ENCODE measurements at regions not wholly inside any gene's neighbourhood (a gene's known extent, or its start where the extent isn't known, plus 50 kb on each side); places are given as distances from the start of the nearest gene placed in this dataset.
A peak's percentile ranks its signal among the peaks of the same experiment; 100 is the strongest.

DNA sequence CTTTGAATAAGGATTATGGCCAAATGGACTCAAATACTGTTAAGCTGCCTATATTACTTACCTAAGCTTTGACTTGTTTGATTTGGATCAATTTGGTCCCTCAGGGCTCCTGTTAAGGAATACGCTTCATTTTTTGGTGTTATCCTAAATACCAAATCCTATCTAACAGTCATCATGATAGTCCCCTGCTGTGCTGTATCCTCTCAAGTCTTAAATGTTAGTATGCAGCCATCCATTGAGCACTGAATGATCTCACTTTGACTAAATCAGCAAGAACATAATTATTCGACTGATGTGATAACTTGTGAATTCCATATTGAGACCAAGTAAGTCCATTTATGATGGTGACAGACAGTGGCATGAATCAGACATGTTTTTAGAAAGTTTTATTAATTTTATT is 53.1 kb upstream of the ATF3 start:
- TF ChIP-seq, protein P1, sequence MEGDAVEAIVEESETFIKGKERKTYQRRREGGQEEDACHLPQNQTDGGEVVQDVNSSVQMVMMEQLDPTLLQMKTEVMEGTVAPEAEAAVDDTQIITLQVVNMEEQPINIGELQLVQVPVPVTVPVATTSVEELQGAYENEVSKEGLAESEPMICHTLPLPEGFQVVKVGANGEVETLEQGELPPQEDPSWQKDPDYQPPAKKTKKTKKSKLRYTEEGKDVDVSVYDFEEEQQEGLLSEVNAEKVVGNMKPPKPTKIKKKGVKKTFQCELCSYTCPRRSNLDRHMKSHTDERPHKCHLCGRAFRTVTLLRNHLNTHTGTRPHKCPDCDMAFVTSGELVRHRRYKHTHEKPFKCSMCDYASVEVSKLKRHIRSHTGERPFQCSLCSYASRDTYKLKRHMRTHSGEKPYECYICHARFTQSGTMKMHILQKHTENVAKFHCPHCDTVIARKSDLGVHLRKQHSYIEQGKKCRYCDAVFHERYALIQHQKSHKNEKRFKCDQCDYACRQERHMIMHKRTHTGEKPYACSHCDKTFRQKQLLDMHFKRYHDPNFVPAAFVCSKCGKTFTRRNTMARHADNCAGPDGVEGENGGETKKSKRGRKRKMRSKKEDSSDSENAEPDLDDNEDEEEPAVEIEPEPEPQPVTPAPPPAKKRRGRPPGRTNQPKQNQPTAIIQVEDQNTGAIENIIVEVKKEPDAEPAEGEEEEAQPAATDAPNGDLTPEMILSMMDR (IDR thresholded peaks at IDR 0.05; ENCODE audit: poor library complexity), result no peak
- Histone ChIP-seq H3K9me2 (replicated peaks; ENCODE audit: insufficient read depth) (no peaks in the 10 kb centered on the region), H4K20me1 (ENCODE audit: insufficient read depth, poor library complexity, severe bottlenecking) (no peaks in the 10 kb centered on the region), H3K36me3 (replicated peaks; ENCODE audit: insufficient read depth, low read depth) (no peaks in the 10 kb centered on the region), H3K4me2 (no peak overlapping the region), H2AFZ (no peak overlapping the region), H3K79me2 (no peaks in the 10 kb centered on the region), H3K4me1 (ENCODE audit: insufficient read depth) (peaks cover 3% of the 10 kb centered on the region), H3K9me3 (ENCODE audit: low read depth) (no peaks in the 10 kb centered on the region), H3K4me3 (no peak overlapping the region), H3K27ac (no peak overlapping the region), H3K27me3 (no peaks in the 10 kb centered on the region)
- DNase-seq (ENCODE audit: low spot score), result no peak
- WGBS (ENCODE audit: low lambda C conversion rate, missing lambda C conversion rate), result 91% methylated on average over 2 of the region's 2 CpGs

DNA sequence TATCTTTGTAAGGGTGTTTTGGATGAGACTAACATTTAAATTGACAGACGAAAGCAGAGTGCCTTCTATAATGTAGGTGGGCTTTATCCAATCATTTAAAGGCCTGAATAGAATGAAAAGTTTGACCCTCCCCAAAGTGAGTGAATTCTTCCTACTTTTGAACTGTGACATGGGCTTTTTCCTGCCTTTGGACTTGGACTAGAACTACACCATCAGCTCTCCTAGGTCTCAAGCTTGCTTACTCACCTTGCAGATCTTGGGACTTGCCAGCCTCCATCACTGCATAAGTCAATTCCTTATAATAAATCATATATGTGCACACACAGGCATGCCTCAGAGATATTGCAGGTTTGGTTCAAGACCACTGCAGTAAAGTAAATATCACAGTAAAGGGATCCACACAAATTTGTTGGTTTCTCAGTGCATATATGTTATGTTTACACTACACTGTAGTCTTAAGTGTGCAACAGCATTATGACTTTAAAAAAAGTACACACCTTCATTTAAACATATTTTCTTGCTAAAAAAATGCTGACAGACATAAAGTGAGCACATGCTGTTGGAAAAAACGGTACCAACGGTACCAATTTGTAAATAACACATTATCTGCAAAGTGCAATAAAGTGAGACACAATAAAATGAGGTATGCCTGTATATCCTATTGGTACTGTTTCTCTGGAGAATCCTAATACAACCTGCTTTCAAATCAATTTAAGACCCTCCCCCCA is 51.6 kb upstream of the ATF3 start:
- H3K27ac ChIP-seq, result peak overlapping the region; percentile 92
- 75% methylated on average over 3 of the region's 3 CpGs for whole genome bisulfite sequencing (ENCODE audit: low lambda C conversion rate, missing lambda C conversion rate)
- no peak overlapping the region for H2AFZ ChIP-seq
- H3K4me3 ChIP-seq, result no peak overlapping the region
- H3K27me3 ChIP-seq, result no peaks in the 10 kb centered on the region
- peak overlapping the region; percentile 88 for H3K4me2 ChIP-seq
- H3K79me2 ChIP-seq, result no peaks in the 10 kb centered on the region
- no peaks in the 10 kb centered on the region for H4K20me1 ChIP-seq (ENCODE audit: insufficient read depth, poor library complexity, severe bottlenecking)
- H3K9me3 ChIP-seq (ENCODE audit: low read depth), result no peaks in the 10 kb centered on the region
- no peaks in the 10 kb centered on the region for H3K9me2 ChIP-seq (replicated peaks; ENCODE audit: insufficient read depth)
- no peaks in the 10 kb centered on the region for H3K36me3 ChIP-seq (replicated peaks; ENCODE audit: insufficient read depth, low read depth)
- TF ChIP-seq EZH2 (IDR thresholded peaks at IDR 0.05; ENCODE audit: borderline replicate concordance) (no peak), EZH2phosphoT487 (IDR thresholded peaks at IDR 0.05; ENCODE audit: low read depth, severe bottlenecking, unreplicated experiment) (no peak)
- TF ChIP-seq, protein P1 (IDR thresholded peaks at IDR 0.05; ENCODE audit: poor library complexity), result no peak
- peaks cover 3% of the 10 kb centered on the region for H3K4me1 ChIP-seq (ENCODE audit: insufficient read depth)
- no peak for DNase-seq (ENCODE audit: low spot score)

DNA sequence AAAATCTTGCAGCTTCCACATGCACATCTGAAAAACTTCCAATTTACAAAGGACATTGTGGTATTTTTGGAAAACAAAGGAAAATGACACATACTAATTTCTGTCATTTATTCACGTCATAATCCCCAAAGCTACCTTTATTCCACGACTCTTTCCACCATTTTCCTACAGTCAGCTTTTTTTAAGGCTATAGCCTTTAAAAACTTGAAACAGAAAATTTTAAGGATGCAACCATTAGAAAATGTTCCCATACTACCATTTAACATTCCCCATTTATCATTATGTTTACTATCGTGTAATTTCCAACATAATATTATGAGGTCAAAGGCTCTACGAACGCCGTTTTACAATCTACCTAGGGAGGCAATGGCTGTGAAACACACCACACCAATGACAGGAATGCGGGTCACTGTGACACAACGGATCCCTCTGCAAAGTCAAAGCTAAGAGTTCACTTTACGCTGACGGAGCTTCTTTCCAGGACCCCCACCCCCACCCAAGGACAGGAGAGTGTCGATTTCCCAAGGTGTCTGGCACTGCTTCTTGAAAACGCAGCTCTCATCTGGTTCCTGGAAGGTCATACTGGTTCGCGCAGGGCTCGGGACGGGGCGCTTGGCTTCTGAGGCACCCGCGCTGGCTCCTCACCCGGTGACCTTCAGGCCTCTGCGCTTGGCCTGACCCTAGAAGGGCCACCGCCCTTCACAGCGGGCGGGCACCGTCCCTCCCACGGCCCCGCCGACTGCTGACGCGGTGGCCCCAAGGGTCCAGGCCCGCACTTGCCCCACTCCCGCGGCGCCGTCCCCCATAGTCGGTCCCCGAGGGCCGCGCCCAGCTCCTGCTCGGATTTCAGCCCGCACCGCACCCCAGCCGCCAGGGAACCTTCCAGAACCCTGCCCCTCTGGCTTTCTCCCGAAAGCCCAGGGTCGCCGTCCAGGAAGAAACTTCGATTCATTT is 50.5 kb upstream of the ATF3 start:
- WGBS (ENCODE audit: low lambda C conversion rate, missing lambda C conversion rate), result 7% methylated on average over 47 of the region's 47 CpGs
- H3K27me3 ChIP-seq, result no peaks in the 10 kb centered on the region
- H3K9me2 ChIP-seq (replicated peaks; ENCODE audit: insufficient read depth), result no peaks in the 10 kb centered on the region
- no peaks in the 10 kb centered on the region for H4K20me1 ChIP-seq (ENCODE audit: insufficient read depth, poor library complexity, severe bottlenecking)
- peak overlapping the region; percentile 63 for H2AFZ ChIP-seq
- DNase-seq (ENCODE audit: low spot score), result peak; percentile 70
- H3K79me2 ChIP-seq, result no peaks in the 10 kb centered on the region
- H3K27ac ChIP-seq, result peak overlapping the region; percentile 92
- H3K4me3 ChIP-seq, result peak overlapping the region; percentile 59
- H3K36me3 ChIP-seq (replicated peaks; ENCODE audit: insufficient read depth, low read depth), result no peaks in the 10 kb centered on the region
- TF ChIP-seq, protein P1 (IDR thresholded peaks at IDR 0.05; ENCODE audit: poor library complexity), result no peak
- TF ChIP-seq EZH2 (IDR thresholded peaks at IDR 0.05; ENCODE audit: borderline replicate concordance), result no peak
- no peak for TF ChIP-seq EZH2phosphoT487 (IDR thresholded peaks at IDR 0.05; ENCODE audit: low read depth, severe bottlenecking, unreplicated experiment)
- H3K4me1 ChIP-seq (ENCODE audit: insufficient read depth), result peaks cover 3% of the 10 kb centered on the region
- no peaks in the 10 kb centered on the region for H3K9me3 ChIP-seq (ENCODE audit: low read depth)
- H3K4me2 ChIP-seq, result peak overlapping the region; percentile 88
